Fibroblast of lung (primary cell): ENCODE measurements at regions not wholly inside any gene's neighbourhood (a gene's known extent, or its start where the extent isn't known, plus 50 kb on each side); places are given as distances from the start of the nearest gene placed in this dataset.

Experiments
- DNase-seq, 2 donors: peaks; one replicate each; pipeline versions ENCODE4 v3.0.0 to v3.0.0-alpha.2; 2010; ENCODE audit warnings: low read depth in 2 of 2
- H2AFZ ChIP-seq: 2 replicates; pipeline ENCODE4 v1.5.1; 2012; ENCODE audit warnings: low read length, control low read depth, inconsistent platforms
- H3K27ac ChIP-seq: 2 replicates; pipeline ENCODE4 v1.5.1; 2011; ENCODE audit warnings: low read length, control low read depth; ENCODE audit not compliant: insufficient read depth
- H3K27me3 ChIP-seq: 2 replicates; pipeline ENCODE4 v1.5.1; 2011; ENCODE audit warnings: mild to moderate bottlenecking, low read length; ENCODE audit not compliant: control insufficient read depth, insufficient read depth
- H3K36me3 ChIP-seq: 2 replicates; pipeline ENCODE4 v1.5.1; 2011; ENCODE audit warnings: low read length; ENCODE audit not compliant: control insufficient read depth, insufficient read depth
- H3K4me1 ChIP-seq: 2 replicates; pipeline ENCODE4 v1.5.1; 2011; ENCODE audit warnings: low read length; ENCODE audit not compliant: control insufficient read depth, insufficient read depth; ENCODE audit errors: extremely low read depth
- H3K4me2 ChIP-seq: 2 replicates; pipeline ENCODE4 v1.5.1; 2011; ENCODE audit warnings: low read length, control low read depth; ENCODE audit not compliant: insufficient read depth; ENCODE audit errors: extremely low read depth
- H3K4me3 ChIP-seq, 4 experiments: fragments of 200-600 bp in 1 of 4; sonication (generic) in 1 of 4; replicated peaks in 1 of 4; 2 replicates each; pipeline ENCODE4 v1.5.1; 2011 to 2016; ENCODE audit warnings: low read length in 4 of 4, low read depth in 3 of 4, mild to moderate bottlenecking in 3 of 4, control low read depth in 2 of 4, inconsistent platforms in 1 of 4, mixed read lengths in 1 of 4; ENCODE audit not compliant: insufficient read depth in 1 of 4; ENCODE audit errors: control extremely low read depth in 1 of 4
- H3K79me2 ChIP-seq: 2 replicates; pipeline ENCODE4 v1.5.1; 2012; ENCODE audit warnings: mild to moderate bottlenecking, low read length, inconsistent platforms; ENCODE audit not compliant: control insufficient read depth, insufficient read depth
- H3K9ac ChIP-seq: 2 replicates; pipeline ENCODE4 v1.5.1; 2011; ENCODE audit warnings: mild to moderate bottlenecking, low read length, control low read depth; ENCODE audit not compliant: insufficient read depth
- H3K9me3 ChIP-seq: 2 replicates; pipeline ENCODE4 v1.5.1; 2012; ENCODE audit warnings: low read depth, low read length; ENCODE audit not compliant: control insufficient read depth, insufficient read depth
- H4K20me1 ChIP-seq: 2 replicates; pipeline ENCODE4 v1.5.1; 2011; ENCODE audit warnings: low read length; ENCODE audit not compliant: control insufficient read depth, insufficient read depth; ENCODE audit errors: extremely low read depth
- EZH2 ChIP-seq: IDR thresholded peaks from 2 replicates; pipeline ENCODE4 v1.5.1; 2012; ENCODE audit warnings: low read length, control low read depth, mild to moderate bottlenecking; ENCODE audit errors: missing control alignments
- TF ChIP-seq, protein P1 (sequence below), 2 donors: IDR thresholded peaks in 1 of 2; conservative IDR thresholded peaks in 1 of 2; 1 replicate in 1 of 2; 2 replicates in 1 of 2; pipeline ENCODE4 v1.5.1; 2011 to 2012; ENCODE audit warnings: low read length in 2 of 2, control low read depth in 1 of 2, inconsistent platforms in 1 of 2, low read depth in 1 of 2, mild to moderate bottlenecking in 1 of 2

DNA sequence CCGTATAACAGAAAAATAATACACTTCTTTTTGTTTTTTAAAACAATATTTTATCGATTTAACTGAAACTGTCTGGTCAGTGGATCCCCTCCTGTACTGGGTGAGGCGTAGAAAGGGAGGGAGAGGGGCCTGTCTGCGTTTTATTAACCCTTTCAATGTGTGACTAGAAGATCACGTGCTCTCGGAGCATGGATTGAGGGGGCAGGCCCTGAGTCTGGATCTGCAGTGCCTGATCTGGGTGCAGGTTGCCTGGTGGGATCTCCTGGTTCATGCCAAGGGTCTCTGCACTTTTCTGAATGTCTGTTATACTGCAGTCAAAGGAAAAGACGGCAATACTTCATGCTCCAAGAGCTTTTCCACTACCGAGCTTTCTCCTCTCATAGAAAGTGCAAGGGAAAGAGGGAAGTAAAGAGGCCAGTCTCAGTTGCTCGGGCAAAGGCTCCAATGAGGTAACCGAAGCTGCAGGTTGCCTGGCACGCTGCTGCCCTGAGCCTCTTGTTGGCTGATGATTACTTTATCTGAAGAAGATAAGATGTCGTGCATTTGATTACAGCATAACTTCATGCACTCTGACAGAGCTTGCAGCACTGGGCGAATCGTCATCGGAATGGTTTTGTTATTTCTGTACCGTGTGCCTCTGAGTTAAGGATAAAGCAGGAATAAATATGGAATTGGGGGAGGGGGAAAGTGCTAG lies 167.5 kb upstream of the PMEPA1 start:
- Histone ChIP-seq H3K79me2 (no peaks in the 10 kb centered on the region), H3K4me1 (no peaks in the 10 kb centered on the region), H3K27me3 (no peaks in the 10 kb centered on the region), H3K9ac (no peak overlapping the region), H3K36me3 (no peaks in the 10 kb centered on the region), H3K9me3 (no peaks in the 10 kb centered on the region), H3K4me3 (no peak overlapping the region), H2AFZ (no peak overlapping the region), H3K27ac (no peak overlapping the region), H4K20me1 (no peaks in the 10 kb centered on the region), H3K4me2 (no peak overlapping the region)
- DNase-seq, result no peak
- TF ChIP-seq EZH2, result no peak
- TF ChIP-seq, protein P1, sequence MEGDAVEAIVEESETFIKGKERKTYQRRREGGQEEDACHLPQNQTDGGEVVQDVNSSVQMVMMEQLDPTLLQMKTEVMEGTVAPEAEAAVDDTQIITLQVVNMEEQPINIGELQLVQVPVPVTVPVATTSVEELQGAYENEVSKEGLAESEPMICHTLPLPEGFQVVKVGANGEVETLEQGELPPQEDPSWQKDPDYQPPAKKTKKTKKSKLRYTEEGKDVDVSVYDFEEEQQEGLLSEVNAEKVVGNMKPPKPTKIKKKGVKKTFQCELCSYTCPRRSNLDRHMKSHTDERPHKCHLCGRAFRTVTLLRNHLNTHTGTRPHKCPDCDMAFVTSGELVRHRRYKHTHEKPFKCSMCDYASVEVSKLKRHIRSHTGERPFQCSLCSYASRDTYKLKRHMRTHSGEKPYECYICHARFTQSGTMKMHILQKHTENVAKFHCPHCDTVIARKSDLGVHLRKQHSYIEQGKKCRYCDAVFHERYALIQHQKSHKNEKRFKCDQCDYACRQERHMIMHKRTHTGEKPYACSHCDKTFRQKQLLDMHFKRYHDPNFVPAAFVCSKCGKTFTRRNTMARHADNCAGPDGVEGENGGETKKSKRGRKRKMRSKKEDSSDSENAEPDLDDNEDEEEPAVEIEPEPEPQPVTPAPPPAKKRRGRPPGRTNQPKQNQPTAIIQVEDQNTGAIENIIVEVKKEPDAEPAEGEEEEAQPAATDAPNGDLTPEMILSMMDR (conservative IDR thresholded peaks at IDR 0.05 in 1 of 2, IDR thresholded peaks at IDR 0.05 in 1 of 2; ENCODE audit: low read depth in 1 of 2, low read length in 2 of 2), result no peak

DNA sequence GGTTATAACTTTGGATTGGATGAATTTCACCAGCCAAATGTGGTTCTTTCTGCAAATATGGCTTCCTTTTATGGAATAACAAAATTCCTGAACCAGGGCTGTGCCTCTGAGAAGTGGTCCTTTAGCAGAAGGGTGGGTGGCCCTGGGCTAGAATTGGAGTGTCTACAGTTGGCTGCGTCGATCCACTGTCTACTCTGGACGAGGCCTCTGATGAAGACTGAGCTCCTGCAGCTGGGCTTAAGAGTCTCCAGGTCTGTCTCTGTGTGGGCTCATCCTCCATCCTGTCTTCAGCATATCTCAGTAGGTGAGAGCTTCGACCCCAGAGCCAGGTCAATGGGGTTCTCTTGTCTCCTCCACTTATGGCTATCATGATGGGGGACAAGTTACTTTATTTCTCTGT lies 166.3 kb upstream of the PMEPA1 start:
- no peak for DNase-seq
- H3K4me3 ChIP-seq, result no peak overlapping the region
- H3K9me3 ChIP-seq, result no peaks in the 10 kb centered on the region
- TF ChIP-seq, protein P1 (conservative IDR thresholded peaks at IDR 0.05 in 1 of 2, IDR thresholded peaks at IDR 0.05 in 1 of 2; ENCODE audit: low read depth in 1 of 2, low read length in 2 of 2), result no peak
- TF ChIP-seq EZH2, result no peak
- no peak overlapping the region for H3K27ac ChIP-seq
- no peaks in the 10 kb centered on the region for H3K4me1 ChIP-seq
- no peaks in the 10 kb centered on the region for H4K20me1 ChIP-seq
- H3K9ac ChIP-seq, result no peak overlapping the region
- H3K79me2 ChIP-seq, result no peaks in the 10 kb centered on the region
- no peaks in the 10 kb centered on the region for H3K27me3 ChIP-seq
- no peaks in the 10 kb centered on the region for H3K36me3 ChIP-seq
- no peak overlapping the region for H3K4me2 ChIP-seq
- H2AFZ ChIP-seq, result no peak overlapping the region

DNA sequence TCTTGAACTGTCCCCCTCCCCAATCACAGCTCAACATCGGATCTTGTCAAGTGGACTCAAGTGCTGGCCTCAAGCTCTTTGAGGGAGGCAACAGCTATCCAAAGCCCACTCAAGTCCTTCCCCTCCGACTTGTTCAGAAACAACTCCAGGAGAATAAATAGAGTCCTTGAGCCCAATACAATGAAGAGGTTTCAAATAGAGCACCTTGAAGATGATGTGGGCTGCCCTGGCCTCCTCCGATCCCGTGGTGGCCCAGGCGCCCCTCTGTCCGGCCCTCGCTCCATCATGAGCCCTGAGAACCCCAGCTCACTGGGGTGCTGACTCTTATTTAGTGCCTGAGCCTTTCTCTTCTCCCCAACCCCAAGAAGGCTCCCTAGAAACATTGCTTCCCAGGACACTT lies 164.3 kb upstream of the PMEPA1 start:
- Histone ChIP-seq H3K9ac (no peak overlapping the region), H3K4me1 (no peaks in the 10 kb centered on the region), H3K4me3 (no peak overlapping the region), H3K27me3 (no peaks in the 10 kb centered on the region), H4K20me1 (no peaks in the 10 kb centered on the region), H3K27ac (no peak overlapping the region), H2AFZ (no peak overlapping the region), H3K9me3 (no peaks in the 10 kb centered on the region), H3K4me2 (no peak overlapping the region), H3K79me2 (no peaks in the 10 kb centered on the region), H3K36me3 (no peaks in the 10 kb centered on the region)
- no peak for TF ChIP-seq EZH2
- TF ChIP-seq, protein P1 (conservative IDR thresholded peaks at IDR 0.05 in 1 of 2, IDR thresholded peaks at IDR 0.05 in 1 of 2; ENCODE audit: low read depth in 1 of 2, low read length in 2 of 2), result no peak
- no peak for DNase-seq
